ENCODE measurements at regions not wholly inside any gene's neighbourhood (a gene's known extent, or its start where the extent isn't known, plus 50 kb on each side); places are given as distances from the start of the nearest gene placed in this dataset.

- DNase-seq = no peak
These were observed 54.8 kb downstream of the NOG start for GRCh38 chr17:56648321-56648720.

- no peak for DNase-seq
These were observed 55.3 kb downstream of the NOG start for GRCh38 chr17:56648806-56649205.

GRCh38 chr17:56652628-56653027, 59.1 kb downstream of the NOG start:
- no peak for DNase-seq

GRCh38 chr17:56653877-56654276, 60.4 kb downstream of the NOG start:
- peak; percentile 61 for DNase-seq

- no peak for DNase-seq
These were observed 63.3 kb downstream of the NOG start for GRCh38 chr17:56656701-56657327.

- DNase-seq = no peak
These were observed 65.1 kb downstream of the NOG start for GRCh38 chr17:56658648-56659047.

GRCh38 chr17:56659622-56660021, 66.1 kb downstream of the NOG start:
- DNase-seq = no peak

- DNase-seq = no peak
These were observed 68.4 kb downstream of the NOG start for GRCh38 chr17:56661906-56662305.

- peak; percentile 21 for DNase-seq
These were observed 72.4 kb downstream of the NOG start for GRCh38 chr17:56665864-56666263.

- DNase-seq = no peak
These were observed 74.5 kb downstream of the NOG start for GRCh38 chr17:56667925-56668458.

GRCh38 chr17:56672195-56672594, 78.7 kb downstream of the NOG start:
- no peak for DNase-seq

GRCh38 chr17:56674401-56674925, 81.0 kb downstream of the NOG start:
- no peak for DNase-seq

GRCh38 chr17:56675876-56676660, 82.6 kb downstream of the NOG start:
- DNase-seq = no peak

- no peak for DNase-seq
These were observed 83.3 kb downstream of the NOG start for GRCh38 chr17:56676810-56677209.

- peak; percentile 66 for DNase-seq
These were observed 85.0 kb downstream of the NOG start for GRCh38 chr17:56678249-56679114.

GRCh38 chr17:56679115-56679776, 85.7 kb downstream of the NOG start:
- DNase-seq = peak; percentile 64

GRCh38 chr17:56679777-56680422, 86.4 kb downstream of the NOG start:
- DNase-seq = no peak

- DNase-seq = no peak
These were observed 87.2 kb downstream of the NOG start for GRCh38 chr17:56680676-56681075.

- DNase-seq = no peak
These were observed 88.2 kb downstream of the NOG start for GRCh38 chr17:56681561-56682266.

- DNase-seq = no peak
These were observed 94.7 kb downstream of the NOG start for GRCh38 chr17:56688151-56688550.
